Keratinocyte (primary cell): ENCODE measurements at regions not wholly inside any gene's neighbourhood (a gene's known extent, or its start where the extent isn't known, plus 50 kb on each side); places are given as distances from the start of the nearest gene placed in this dataset.

ENCODE experiments used
- DNase-seq: peaks from one replicate; pipeline ENCODE4 v3.0.0-alpha.2; 2011; ENCODE audit warnings: low read depth, missing footprints, low spot score
- FAIRE-seq: peaks from 2 replicates; lab custom pipeline; 2011; peaks lifted over from hg19 to GRCh38; lab: Jason Lieb, UNC
- H2AFZ ChIP-seq: 2 replicates; pipeline ENCODE4 v1.6.0; 2012; ENCODE audit warnings: low read length, control low read depth, inconsistent platforms; ENCODE audit not compliant: control insufficient read depth
- H3K27ac ChIP-seq: 2 replicates; pipeline ENCODE4 v1.5.1; 2011; ENCODE audit warnings: low read length; ENCODE audit not compliant: control insufficient read depth, insufficient read depth
- H3K27me3 ChIP-seq: 3 replicates; pipeline ENCODE4 v1.6.0; 2011; ENCODE audit warnings: low read length; ENCODE audit not compliant: control insufficient read depth, insufficient read depth; ENCODE audit errors: extremely low read depth
- H3K36me3 ChIP-seq, 2 experiments: 2 replicates in 1 of 2; 3 replicates in 1 of 2; pipeline ENCODE4 v1.5.1; 2011; ENCODE audit warnings: low read length in 2 of 2, mild to moderate bottlenecking in 1 of 2; ENCODE audit not compliant: control insufficient read depth in 2 of 2, insufficient read depth in 2 of 2; ENCODE audit errors: extremely low read depth in 1 of 2
- H3K4me1 ChIP-seq: 3 replicates; pipeline ENCODE4 v1.5.1; 2011; ENCODE audit warnings: low read length; ENCODE audit not compliant: control insufficient read depth, insufficient read depth; ENCODE audit errors: extremely low read depth
- H3K4me2 ChIP-seq: 3 replicates; pipeline ENCODE4 v1.6.0; 2011; ENCODE audit warnings: low read depth, low read length; ENCODE audit not compliant: control insufficient read depth, insufficient read depth; ENCODE audit errors: extremely low read depth
- H3K4me3 ChIP-seq, 3 experiments: fragments of 200-600 bp in 1 of 3; sonication (generic) in 1 of 3; 2 replicates in 2 of 3; 3 replicates in 1 of 3; pipeline ENCODE4 v1.5.1; 2011 to 2016; ENCODE audit warnings: low read length in 3 of 3, mild to moderate bottlenecking in 3 of 3, control low read depth in 2 of 3, inconsistent platforms in 1 of 3, low read depth in 1 of 3, mixed read lengths in 1 of 3, mixed run types in 1 of 3, moderate library complexity in 1 of 3; ENCODE audit not compliant: control insufficient read depth in 2 of 3, insufficient read depth in 2 of 3; ENCODE audit errors: extremely low read depth in 1 of 3
- H3K79me2 ChIP-seq: 2 replicates; pipeline ENCODE4 v1.6.0; 2012; ENCODE audit warnings: low read length; ENCODE audit not compliant: control insufficient read depth, insufficient read depth
- H3K9ac ChIP-seq: 3 replicates; pipeline ENCODE4 v1.6.0; 2011; ENCODE audit warnings: low read length; ENCODE audit not compliant: control insufficient read depth, insufficient read depth; ENCODE audit errors: extremely low read depth
- H3K9me1 ChIP-seq: 3 replicates; pipeline ENCODE4 v1.6.0; 2011; ENCODE audit warnings: low read length; ENCODE audit not compliant: control insufficient read depth, insufficient read depth; ENCODE audit errors: extremely low read depth
- H3K9me3 ChIP-seq: 2 replicates; pipeline ENCODE4 v1.5.1; 2012; ENCODE audit warnings: low read depth, low read length; ENCODE audit not compliant: control insufficient read depth
- H4K20me1 ChIP-seq: 3 replicates; pipeline ENCODE4 v1.6.0; 2011; ENCODE audit warnings: low read length; ENCODE audit not compliant: control insufficient read depth, insufficient read depth; ENCODE audit errors: extremely low read depth
- EZH2 ChIP-seq: IDR thresholded peaks from one replicate; pipeline ENCODE4 v1.6.1; 2012; ENCODE audit warnings: inconsistent platforms, mild to moderate bottlenecking, low read length, moderate library complexity
- dilution Hi-C: fragments of 300-500 bp; cut with MboI; formaldehyde crosslinking; loops from one replicate; pipeline ENCODE4 v1.7.0; 2020; ENCODE audit warnings: low sequenced_read_pairs; ENCODE audit not compliant: extremely low pct_ligation_motif_present
- TF ChIP-seq, protein P1 (sequence below), 3 experiments: IDR thresholded peaks in 1 of 3; conservative IDR thresholded peaks in 1 of 3; optimal IDR thresholded peaks in 1 of 3; 2 replicates in 2 of 3; 3 replicates in 1 of 3; pipeline versions ENCODE3 to v1.5.1; 2011; ENCODE audit warnings: low read length in 3 of 3, mild to moderate bottlenecking in 3 of 3, moderate library complexity in 2 of 3, control low read depth in 1 of 3, inconsistent platforms in 1 of 3; ENCODE audit not compliant: insufficient read depth in 2 of 3; ENCODE audit errors: extremely low read depth in 1 of 3

DNA sequence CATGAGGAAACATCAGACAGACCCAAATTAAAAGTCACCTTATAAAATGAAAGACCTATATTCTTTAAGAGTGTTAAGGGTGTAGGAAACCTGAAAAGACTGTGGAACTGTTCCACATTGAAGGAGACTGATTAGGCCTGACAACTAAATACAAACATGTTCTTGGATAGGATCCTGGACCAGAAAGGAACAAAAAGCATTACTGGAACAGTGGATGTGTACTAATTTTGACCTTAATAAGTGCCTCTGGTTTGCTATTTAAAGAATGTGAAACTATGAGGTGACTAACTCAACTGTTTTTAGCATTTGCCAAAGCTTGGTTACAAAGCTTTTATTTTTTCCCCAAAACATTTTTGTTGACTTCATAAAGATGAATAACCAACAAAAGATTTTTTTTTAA lies 340.6 kb downstream of the CAAP1 start:
- Histone ChIP-seq H3K9me3 (no peaks in the 10 kb centered on the region), H3K79me2 (no peaks in the 10 kb centered on the region), H3K9me1 (no peaks in the 10 kb centered on the region), H3K9ac (no peak overlapping the region), H3K36me3 (no peaks in the 10 kb centered on the region), H3K4me1 (no peaks in the 10 kb centered on the region), H4K20me1 (no peaks in the 10 kb centered on the region), H3K4me2 (no peak overlapping the region), H3K27ac (no peak overlapping the region), H2AFZ (no peak overlapping the region), H3K4me3 (no peak overlapping the region), H3K27me3 (no peaks in the 10 kb centered on the region)
- DNase-seq (no peak), FAIRE-seq (no peak)
- no peak for TF ChIP-seq EZH2
- dilution Hi-C loops: no loop called here

- no peak for DNase-seq
- H3K27ac ChIP-seq: no peak overlapping the region
- H3K4me1 ChIP-seq: no peaks in the 10 kb centered on the region
- H3K4me3 ChIP-seq: no peak overlapping the region
- H3K9me1 ChIP-seq: no peaks in the 10 kb centered on the region
- H2AFZ ChIP-seq: no peak overlapping the region
- FAIRE-seq: no peak
- H3K79me2 ChIP-seq: no peaks in the 10 kb centered on the region
- H3K9me3 ChIP-seq: no peaks in the 10 kb centered on the region
- dilution Hi-C loops: no loop called here
- TF ChIP-seq EZH2: no peak
- TF ChIP-seq, protein P1, sequence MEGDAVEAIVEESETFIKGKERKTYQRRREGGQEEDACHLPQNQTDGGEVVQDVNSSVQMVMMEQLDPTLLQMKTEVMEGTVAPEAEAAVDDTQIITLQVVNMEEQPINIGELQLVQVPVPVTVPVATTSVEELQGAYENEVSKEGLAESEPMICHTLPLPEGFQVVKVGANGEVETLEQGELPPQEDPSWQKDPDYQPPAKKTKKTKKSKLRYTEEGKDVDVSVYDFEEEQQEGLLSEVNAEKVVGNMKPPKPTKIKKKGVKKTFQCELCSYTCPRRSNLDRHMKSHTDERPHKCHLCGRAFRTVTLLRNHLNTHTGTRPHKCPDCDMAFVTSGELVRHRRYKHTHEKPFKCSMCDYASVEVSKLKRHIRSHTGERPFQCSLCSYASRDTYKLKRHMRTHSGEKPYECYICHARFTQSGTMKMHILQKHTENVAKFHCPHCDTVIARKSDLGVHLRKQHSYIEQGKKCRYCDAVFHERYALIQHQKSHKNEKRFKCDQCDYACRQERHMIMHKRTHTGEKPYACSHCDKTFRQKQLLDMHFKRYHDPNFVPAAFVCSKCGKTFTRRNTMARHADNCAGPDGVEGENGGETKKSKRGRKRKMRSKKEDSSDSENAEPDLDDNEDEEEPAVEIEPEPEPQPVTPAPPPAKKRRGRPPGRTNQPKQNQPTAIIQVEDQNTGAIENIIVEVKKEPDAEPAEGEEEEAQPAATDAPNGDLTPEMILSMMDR (optimal IDR thresholded peaks at IDR 0.05 in 1 of 3, IDR thresholded peaks at IDR 0.05 in 1 of 3, conservative IDR thresholded peaks at IDR 0.05 in 1 of 3; ENCODE audit: extremely low read depth in 1 of 3, insufficient read depth in 2 of 3, low read length in 3 of 3): no peak
- no peaks in the 10 kb centered on the region for H3K36me3 ChIP-seq
- H4K20me1 ChIP-seq: no peaks in the 10 kb centered on the region
- no peak overlapping the region for H3K9ac ChIP-seq
- no peak overlapping the region for H3K4me2 ChIP-seq
- no peaks in the 10 kb centered on the region for H3K27me3 ChIP-seq
These were observed 341.2 kb downstream of the CAAP1 start for GRCh38 chr9:26551451-26551850.

- FAIRE-seq (no peak), DNase-seq (no peak)
- no peaks in the 10 kb centered on the region for H3K4me1 ChIP-seq
- H3K27me3 ChIP-seq: no peaks in the 10 kb centered on the region
- no peaks in the 10 kb centered on the region for H3K79me2 ChIP-seq
- no peak for TF ChIP-seq EZH2
- TF ChIP-seq, protein P1 (optimal IDR thresholded peaks at IDR 0.05 in 1 of 3, IDR thresholded peaks at IDR 0.05 in 1 of 3, conservative IDR thresholded peaks at IDR 0.05 in 1 of 3; ENCODE audit: extremely low read depth in 1 of 3, insufficient read depth in 2 of 3, low read length in 3 of 3): no peak
- no peaks in the 10 kb centered on the region for H3K9me3 ChIP-seq
- no peaks in the 10 kb centered on the region for H3K9me1 ChIP-seq
- dilution Hi-C loops: no loop called here
- H3K27ac ChIP-seq: no peak overlapping the region
- no peaks in the 10 kb centered on the region for H3K36me3 ChIP-seq
- no peak overlapping the region for H3K4me3 ChIP-seq
- no peak overlapping the region for H3K4me2 ChIP-seq
- H3K9ac ChIP-seq: no peak overlapping the region
- H4K20me1 ChIP-seq: no peaks in the 10 kb centered on the region
- no peak overlapping the region for H2AFZ ChIP-seq
These were observed 343.8 kb downstream of the CAAP1 start for GRCh38 chr9:26548781-26549290.
